ENCODE measurements at regions not wholly inside any gene's neighbourhood (a gene's known extent, or its start where the extent isn't known, plus 50 kb on each side); places are given as distances from the start of the nearest gene placed in this dataset.

DNA sequence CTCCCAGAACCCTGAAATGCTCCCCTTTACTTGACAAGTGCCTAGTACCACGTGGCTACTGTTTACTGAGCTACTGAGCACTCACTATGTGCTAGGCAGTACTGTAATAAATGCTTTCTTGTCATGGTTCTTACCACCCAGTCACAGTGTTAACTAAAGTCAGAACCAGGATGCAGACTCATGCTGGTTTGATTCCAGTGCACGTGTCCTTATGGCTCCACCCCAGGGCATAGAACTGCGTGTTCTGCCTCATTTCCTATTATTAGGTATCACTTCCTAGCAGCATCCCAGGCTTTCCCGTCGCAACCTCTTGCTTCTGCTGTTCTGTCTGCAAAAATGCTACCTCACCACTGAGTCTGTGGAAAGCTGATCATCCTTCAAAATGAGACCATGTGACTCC lies 71.7 kb upstream of the DOCK1 start:
- no peak for TF ChIP-seq ZBTB21 (tag by site-specific recombination; IDR thresholded peaks at IDR 0.05)
- no peak for TF ChIP-seq ZNF677 (tag by site-specific recombination; IDR thresholded peaks at IDR 0.05)
- no peak for TF ChIP-seq ZNF664 (tag by site-specific recombination; IDR thresholded peaks at IDR 0.05)
- TF ChIP-seq, protein P1, sequence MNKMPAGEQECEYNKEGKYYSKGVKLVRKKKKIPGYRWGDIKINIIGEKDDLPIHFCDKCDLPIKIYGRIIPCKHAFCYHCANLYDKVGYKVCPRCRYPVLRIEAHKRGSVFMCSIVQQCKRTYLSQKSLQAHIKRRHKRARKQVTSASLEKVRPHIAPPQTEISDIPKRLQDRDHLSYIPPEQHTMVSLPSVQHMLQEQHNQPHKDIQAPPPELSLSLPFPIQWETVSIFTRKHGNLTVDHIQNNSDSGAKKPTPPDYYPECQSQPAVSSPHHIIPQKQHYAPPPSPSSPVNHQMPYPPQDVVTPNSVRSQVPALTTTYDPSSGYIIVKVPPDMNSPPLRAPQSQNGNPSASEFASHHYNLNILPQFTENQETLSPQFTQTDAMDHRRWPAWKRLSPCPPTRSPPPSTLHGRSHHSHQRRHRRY (tag by site-specific recombination; IDR thresholded peaks at IDR 0.05) = no peak
- TF ChIP-seq YY1 (tag by site-specific recombination; IDR thresholded peaks at IDR 0.05) = no peak
- TF ChIP-seq, protein P2, sequence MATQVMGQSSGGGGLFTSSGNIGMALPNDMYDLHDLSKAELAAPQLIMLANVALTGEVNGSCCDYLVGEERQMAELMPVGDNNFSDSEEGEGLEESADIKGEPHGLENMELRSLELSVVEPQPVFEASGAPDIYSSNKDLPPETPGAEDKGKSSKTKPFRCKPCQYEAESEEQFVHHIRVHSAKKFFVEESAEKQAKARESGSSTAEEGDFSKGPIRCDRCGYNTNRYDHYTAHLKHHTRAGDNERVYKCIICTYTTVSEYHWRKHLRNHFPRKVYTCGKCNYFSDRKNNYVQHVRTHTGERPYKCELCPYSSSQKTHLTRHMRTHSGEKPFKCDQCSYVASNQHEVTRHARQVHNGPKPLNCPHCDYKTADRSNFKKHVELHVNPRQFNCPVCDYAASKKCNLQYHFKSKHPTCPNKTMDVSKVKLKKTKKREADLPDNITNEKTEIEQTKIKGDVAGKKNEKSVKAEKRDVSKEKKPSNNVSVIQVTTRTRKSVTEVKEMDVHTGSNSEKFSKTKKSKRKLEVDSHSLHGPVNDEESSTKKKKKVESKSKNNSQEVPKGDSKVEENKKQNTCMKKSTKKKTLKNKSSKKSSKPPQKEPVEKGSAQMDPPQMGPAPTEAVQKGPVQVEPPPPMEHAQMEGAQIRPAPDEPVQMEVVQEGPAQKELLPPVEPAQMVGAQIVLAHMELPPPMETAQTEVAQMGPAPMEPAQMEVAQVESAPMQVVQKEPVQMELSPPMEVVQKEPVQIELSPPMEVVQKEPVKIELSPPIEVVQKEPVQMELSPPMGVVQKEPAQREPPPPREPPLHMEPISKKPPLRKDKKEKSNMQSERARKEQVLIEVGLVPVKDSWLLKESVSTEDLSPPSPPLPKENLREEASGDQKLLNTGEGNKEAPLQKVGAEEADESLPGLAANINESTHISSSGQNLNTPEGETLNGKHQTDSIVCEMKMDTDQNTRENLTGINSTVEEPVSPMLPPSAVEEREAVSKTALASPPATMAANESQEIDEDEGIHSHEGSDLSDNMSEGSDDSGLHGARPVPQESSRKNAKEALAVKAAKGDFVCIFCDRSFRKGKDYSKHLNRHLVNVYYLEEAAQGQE (tag by site-specific recombination; IDR thresholded peaks at IDR 0.05) = no peak
- TF ChIP-seq ZNF112 (tag by site-specific recombination; IDR thresholded peaks at IDR 0.05) = no peak
- TF ChIP-seq, protein P3, sequence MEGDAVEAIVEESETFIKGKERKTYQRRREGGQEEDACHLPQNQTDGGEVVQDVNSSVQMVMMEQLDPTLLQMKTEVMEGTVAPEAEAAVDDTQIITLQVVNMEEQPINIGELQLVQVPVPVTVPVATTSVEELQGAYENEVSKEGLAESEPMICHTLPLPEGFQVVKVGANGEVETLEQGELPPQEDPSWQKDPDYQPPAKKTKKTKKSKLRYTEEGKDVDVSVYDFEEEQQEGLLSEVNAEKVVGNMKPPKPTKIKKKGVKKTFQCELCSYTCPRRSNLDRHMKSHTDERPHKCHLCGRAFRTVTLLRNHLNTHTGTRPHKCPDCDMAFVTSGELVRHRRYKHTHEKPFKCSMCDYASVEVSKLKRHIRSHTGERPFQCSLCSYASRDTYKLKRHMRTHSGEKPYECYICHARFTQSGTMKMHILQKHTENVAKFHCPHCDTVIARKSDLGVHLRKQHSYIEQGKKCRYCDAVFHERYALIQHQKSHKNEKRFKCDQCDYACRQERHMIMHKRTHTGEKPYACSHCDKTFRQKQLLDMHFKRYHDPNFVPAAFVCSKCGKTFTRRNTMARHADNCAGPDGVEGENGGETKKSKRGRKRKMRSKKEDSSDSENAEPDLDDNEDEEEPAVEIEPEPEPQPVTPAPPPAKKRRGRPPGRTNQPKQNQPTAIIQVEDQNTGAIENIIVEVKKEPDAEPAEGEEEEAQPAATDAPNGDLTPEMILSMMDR (tag by site-specific recombination; IDR thresholded peaks at IDR 0.05) = no peak
- TF ChIP-seq, protein P4, sequence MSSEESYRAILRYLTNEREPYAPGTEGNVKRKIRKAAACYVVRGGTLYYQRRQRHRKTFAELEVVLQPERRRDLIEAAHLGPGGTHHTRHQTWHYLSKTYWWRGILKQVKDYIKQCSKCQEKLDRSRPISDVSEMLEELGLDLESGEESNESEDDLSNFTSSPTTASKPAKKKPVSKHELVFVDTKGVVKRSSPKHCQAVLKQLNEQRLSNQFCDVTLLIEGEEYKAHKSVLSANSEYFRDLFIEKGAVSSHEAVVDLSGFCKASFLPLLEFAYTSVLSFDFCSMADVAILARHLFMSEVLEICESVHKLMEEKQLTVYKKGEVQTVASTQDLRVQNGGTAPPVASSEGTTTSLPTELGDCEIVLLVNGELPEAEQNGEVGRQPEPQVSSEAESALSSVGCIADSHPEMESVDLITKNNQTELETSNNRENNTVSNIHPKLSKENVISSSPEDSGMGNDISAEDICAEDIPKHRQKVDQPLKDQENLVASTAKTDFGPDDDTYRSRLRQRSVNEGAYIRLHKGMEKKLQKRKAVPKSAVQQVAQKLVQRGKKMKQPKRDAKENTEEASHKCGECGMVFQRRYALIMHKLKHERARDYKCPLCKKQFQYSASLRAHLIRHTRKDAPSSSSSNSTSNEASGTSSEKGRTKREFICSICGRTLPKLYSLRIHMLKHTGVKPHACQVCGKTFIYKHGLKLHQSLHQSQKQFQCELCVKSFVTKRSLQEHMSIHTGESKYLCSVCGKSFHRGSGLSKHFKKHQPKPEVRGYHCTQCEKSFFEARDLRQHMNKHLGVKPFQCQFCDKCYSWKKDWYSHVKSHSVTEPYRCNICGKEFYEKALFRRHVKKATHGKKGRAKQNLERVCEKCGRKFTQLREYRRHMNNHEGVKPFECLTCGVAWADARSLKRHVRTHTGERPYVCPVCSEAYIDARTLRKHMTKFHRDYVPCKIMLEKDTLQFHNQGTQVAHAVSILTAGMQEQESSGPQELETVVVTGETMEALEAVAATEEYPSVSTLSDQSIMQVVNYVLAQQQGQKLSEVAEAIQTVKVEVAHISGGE (tag by site-specific recombination; conservative IDR thresholded peaks at IDR 0.05; ENCODE audit: low read depth) = no peak
- TF ChIP-seq ZNF19 (tag by site-specific recombination; IDR thresholded peaks at IDR 0.05; ENCODE audit: low read depth) = no peak
- no peak for TF ChIP-seq BCL11A (tag by site-specific recombination; IDR thresholded peaks at IDR 0.05; ENCODE audit: low read depth)
- TF ChIP-seq PRDM1 (tag by site-specific recombination; IDR thresholded peaks at IDR 0.05) = no peak
